SK-MEL-5 (cell line): ENCODE measurements at regions not wholly inside any gene's neighbourhood (a gene's known extent, or its start where the extent isn't known, plus 50 kb on each side); places are given as distances from the start of the nearest gene placed in this dataset.
"Not testable (repeated sequence)": the region's sequence is repeated elsewhere in the genome, so short reads cannot be mapped to it uniquely, and the experiment has no call there.

ENCODE experiments used
- DNase-seq: peaks from one replicate; pipeline ENCODE4 v3.0.0-alpha.2; 2016; ENCODE audit warnings: low read depth, low spot score
- in situ Hi-C: cut with HindIII; loops from 2 replicates; pipeline ENCODE4 v1.10.0; 2016; ENCODE audit warnings: low sequenced_read_pairs, high pct_unique_total_duplicates, low pct_unique_long_range_greater_than_20kb

DNA sequence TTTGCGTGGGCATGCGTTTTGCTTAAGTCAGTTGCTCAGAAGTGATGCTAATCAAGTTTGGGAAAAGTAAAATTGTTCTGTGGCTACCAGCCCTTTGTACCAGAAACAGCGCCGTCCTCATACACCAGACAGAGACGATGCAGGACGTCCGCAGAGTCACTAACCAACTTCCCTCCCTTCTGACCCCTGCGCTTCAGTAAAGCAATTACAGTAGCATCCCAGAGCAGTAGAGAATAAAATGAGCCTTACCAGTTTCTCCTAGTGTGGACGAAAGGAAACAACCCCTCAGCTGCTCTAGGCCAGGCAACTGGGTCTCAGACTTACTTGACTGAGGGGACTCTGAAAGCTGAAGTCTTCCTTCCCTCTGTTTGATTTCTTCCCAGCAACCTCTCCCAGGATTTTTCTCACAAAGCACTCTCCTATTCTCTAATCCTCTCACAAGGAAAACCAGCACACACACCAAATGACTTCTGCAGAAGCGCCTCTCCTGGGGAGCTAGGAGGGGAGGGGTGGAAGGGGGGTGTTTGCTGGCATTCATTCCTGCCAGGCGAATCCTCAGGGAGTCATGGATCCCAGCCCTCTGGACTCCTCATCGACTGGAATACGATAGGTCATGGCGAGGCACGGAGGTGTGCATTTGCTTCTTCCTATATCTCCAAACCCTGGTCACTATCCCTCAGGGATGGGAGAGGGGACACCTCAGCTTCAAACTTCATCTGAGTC lies 56.0 kb upstream of the MID1 start:
- no peak for DNase-seq
- in situ Hi-C loops, result no loop called here

GRCh38 chrX:10677490-10677889 lies 57.1 kb upstream of the MID1 start:
- no peak for DNase-seq
- in situ Hi-C loops, result no loop called here

- in situ Hi-C loops, result no loop called here
- DNase-seq, result no peak
Measured at GRCh38 chrX:10679387-10679786, 59.0 kb upstream of the MID1 start.

DNA sequence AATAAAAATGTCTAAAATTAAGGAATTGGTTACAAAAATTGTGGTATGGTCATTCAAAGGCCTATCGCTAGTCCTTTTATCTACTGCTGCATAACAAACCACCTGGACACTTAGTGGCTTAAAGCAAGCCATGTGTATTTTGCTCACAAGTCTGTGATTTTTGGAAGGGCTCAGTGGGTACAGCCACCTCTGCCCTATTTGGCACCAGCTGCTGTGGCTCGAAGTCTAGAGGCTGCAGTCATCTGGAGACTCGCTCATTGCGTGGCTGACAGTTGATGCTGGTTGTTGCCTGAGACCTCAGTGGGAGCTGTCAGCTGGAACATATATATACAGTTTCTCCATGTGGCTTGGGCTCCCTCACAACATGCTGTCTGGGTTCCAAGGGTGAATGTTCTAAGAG lies 60.8 kb upstream of the MID1 start:
- DNase-seq, result no peak
- in situ Hi-C loops, result no loop called here

DNA sequence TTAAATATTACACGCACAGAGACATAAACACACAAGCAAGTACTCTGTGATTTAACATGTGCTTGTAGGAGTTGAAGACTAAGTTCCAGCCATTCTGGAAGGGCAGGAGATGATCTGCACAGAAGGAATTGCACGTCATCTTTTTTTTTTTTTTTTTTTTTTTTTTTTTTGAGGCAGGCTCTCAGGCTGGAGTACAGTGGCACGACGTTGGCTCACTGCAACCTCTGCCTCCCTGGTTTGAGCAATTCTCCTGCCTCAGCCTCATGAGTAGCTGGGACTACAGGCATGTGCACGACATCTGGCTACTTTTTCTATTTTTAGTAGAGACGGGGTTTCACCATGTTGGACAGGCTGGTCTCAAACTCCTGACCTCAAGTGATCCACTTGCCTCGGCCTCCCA lies 63.2 kb upstream of the MID1 start:
- in situ Hi-C loops, DNase-seq: not testable (repeated sequence)

GRCh38 chrX:10685923-10686595 lies 65.7 kb upstream of the MID1 start:
- DNase-seq, result no peak
- in situ Hi-C loops, result no loop called here

DNA sequence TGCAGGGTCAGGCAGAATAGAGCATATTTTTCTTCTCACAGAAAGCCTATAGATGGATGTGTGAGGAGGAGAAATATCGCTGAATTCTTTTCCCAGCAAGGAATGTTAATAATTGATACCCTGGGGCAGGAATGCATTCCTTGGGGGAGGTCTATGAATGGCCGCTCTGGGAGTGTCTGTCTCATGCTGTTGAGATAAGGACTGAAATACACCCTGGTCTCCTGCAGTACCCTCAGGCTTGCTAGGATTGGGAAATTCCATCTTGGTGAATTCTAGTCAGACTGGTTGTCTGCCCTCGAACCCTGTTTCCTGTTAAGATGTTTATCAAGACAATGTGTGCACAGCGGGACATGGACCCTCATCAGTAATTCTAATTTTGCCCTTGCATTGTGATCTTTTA lies 71.4 kb upstream of the MID1 start:
- in situ Hi-C loops, result not testable (repeated sequence)
- DNase-seq, result peak; percentile 0

- in situ Hi-C loops, result no loop called here
- DNase-seq, result no peak
Measured at GRCh38 chrX:10697616-10698317, 77.4 kb upstream of the MID1 start.

- DNase-seq, result no peak
- in situ Hi-C loops, result no loop called here
Measured at GRCh38 chrX:10698318-10698640, 77.9 kb upstream of the MID1 start.

GRCh38 chrX:10702031-10702430 lies 81.6 kb upstream of the MID1 start:
- no peak for DNase-seq
- in situ Hi-C loops, result no loop called here

DNA sequence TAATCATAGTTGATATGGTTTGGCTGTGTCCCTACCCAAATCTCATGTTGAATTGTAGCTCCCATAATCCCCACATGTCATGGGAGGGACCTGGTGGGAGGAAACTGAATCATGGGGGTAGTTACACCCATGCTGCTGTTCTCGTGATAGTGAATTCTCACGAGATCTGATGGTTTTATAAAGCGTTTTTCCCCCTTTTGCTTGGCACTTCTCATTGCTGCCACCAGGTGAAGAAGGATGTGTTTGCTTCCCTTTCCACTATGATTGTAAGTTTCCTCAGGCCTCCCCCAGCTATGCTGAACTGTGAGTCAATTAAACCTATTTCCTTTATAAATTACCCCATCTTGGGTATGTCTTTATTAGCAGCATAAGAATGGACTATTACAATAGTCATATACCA lies 86.0 kb upstream of the MID1 start:
- DNase-seq, in situ Hi-C loops: not testable (repeated sequence)

DNA sequence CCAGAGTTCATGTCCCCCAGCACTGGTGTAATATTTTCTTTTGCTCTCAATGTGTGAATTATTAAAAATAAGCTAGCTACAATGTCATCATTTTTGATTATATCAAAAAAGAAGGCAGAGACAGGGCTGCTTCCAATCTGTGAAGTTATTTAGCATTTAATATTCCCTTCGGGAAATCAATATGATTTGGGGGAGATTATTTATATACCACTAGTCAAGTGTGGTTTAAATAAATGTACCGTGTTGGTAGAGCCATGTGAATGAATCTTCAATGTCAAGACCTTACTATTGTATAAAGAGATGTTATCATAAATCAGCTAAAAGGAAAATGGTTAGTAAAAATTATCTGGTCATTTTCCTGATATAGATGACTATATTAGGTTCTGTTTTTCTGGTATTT lies 87.4 kb upstream of the MID1 start:
- DNase-seq, result no peak
- in situ Hi-C loops, result no loop called here

DNA sequence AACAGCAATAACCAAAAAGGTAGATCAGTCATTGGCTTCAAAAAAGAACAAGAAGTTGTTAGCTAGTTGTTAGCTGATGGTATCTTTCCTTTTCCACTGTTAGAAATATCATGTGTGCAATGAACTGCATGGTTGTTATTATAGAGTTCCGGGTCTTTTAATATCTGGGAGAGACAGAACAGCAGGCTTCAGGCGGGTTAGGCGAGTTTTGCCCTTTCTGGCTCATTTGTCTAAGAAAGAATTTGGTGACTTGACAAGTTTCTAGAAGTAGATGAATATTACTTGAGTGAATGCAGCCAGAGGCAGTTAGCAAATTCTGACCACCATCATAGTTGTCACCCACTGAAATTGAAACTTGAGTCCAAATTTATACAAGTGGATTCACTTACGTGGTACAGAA lies 88.9 kb upstream of the MID1 start:
- in situ Hi-C loops, result no loop called here
- no peak for DNase-seq

- no peak for DNase-seq
- in situ Hi-C loops, result no loop called here
Measured at GRCh38 chrX:10714531-10714930, 94.1 kb upstream of the MID1 start.

GRCh38 chrX:10722851-10723250 lies 102.5 kb upstream of the MID1 start:
- in situ Hi-C loops, result no loop called here
- DNase-seq, result peak; percentile 57

DNA sequence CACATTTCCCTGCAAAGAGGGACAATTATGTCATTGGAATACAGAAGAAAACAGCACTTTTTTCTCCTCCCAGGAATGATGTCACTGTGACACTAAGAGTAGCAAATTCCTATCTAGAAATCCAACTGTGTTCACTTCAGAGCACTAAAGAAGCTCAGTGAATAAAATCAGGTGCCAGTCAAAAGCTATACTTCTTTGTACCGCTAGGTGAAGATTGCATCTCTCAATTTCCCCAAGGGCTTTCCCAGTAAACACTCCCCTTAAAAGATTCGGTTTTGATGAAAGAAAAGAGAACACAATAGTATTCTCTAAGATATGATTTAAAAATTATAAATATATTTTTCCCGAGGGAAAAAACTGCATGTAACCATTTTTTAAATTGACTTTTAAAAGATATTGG lies 104.7 kb upstream of the MID1 start:
- DNase-seq, result peak; percentile 44
- in situ Hi-C loops, result no loop called here

DNA sequence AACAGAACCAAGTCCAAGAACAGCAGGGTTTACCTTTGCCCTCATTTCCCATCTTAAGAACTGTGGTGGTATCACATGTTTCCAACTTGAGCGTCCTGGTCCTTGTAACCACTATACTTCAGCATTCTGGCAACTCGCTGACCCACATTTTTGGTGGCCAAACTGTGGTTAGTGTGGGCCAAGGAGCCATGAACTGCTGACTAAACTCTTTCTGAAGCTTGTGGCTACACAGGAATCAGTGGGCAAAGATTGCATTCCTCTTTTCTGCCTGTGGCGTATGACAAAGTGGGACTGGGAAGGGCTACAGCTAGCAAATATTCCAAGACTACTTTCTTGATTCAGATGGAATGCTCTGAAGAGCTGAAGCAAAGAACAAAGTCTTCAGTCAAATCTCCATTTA lies 106.3 kb upstream of the MID1 start:
- peak; percentile 1 for DNase-seq

DNA sequence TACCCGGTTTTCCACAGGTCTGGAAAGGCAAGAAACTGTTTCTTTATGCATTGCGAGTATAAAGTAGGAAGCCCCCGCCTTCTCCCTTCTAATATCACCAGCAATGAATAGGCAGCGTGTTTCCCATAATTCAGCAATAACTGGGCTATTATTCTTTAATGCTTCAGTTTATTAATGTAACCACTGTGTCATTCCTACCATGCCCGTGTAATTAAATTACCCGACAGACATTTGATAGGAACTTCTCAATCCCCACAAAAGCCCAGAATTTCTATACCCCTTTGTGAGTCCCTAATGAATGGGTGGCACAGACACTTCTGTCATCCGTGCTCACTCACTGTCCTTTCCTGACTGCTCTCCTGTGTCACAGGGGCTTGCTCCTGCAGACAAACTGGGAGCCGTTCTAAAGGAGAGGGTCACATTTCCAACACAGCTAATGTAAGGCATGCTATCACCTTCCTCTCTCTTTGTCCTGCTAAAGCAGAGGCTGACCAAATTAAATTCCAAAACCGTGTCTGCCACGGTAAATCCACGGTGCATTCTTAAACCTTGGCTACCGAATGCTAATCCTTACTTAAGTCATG lies 108.5 kb upstream of the MID1 start:
- peak; percentile 3 for DNase-seq
- in situ Hi-C loops, result no loop called here

More for the DNA sequence above, 106.3 kb upstream of the MID1 start:
- in situ Hi-C loops, result no loop called here

- DNase-seq, result no peak
Measured at GRCh38 chrX:10739426-10739825, 119.0 kb upstream of the MID1 start.

More at GRCh38 chrX:10739426-10739825, 119.0 kb upstream of the MID1 start:
- in situ Hi-C loops, result no loop called here
